Body of pancreas (tissue), 4 donors: ENCODE measurements at regions not wholly inside any gene's neighbourhood (a gene's known extent, or its start where the extent isn't known, plus 50 kb on each side); places are given as distances from the start of the nearest gene placed in this dataset.

ENCODE experiments used
- POLR2A ChIP-seq, 3 donors: fragments of 450-650 bp; IDR thresholded peaks; one replicate each; pipeline ENCODE4 v1.6.1; 2016; ENCODE audit warnings: antibody characterized with exemption in 3 of 3, mild to moderate bottlenecking in 2 of 3
- TF ChIP-seq, protein P1 (sequence below), 7 experiments: fragments of 450-650 bp in 4 of 7; fragments of 200-600 bp in 3 of 7; sonication (generic) in 3 of 7; IDR thresholded peaks; one replicate each; pipeline ENCODE4 v1.5.1; 2016 to 2019; ENCODE audit warnings: antibody characterized with exemption in 7 of 7

DNA sequence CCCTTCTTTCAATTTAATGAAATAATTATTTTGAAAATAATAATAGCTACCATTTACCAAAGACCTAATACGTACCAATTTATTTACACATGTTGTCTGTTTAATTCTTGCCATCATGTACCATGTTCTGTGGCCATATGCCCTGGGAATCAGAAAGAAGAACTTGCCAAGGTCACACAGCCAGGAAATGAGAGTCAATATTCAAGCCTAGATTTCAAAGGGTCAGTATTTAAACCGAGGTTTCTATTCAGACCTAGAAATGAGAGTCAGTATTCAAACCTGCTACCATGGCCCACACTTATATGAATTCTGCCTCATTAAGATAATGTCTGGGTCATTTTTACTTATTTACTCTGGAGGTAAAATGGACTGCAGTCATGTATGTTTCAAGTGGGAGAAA is 103.6 kb upstream of the TBL1XR1 start:
- TF ChIP-seq, protein P1, sequence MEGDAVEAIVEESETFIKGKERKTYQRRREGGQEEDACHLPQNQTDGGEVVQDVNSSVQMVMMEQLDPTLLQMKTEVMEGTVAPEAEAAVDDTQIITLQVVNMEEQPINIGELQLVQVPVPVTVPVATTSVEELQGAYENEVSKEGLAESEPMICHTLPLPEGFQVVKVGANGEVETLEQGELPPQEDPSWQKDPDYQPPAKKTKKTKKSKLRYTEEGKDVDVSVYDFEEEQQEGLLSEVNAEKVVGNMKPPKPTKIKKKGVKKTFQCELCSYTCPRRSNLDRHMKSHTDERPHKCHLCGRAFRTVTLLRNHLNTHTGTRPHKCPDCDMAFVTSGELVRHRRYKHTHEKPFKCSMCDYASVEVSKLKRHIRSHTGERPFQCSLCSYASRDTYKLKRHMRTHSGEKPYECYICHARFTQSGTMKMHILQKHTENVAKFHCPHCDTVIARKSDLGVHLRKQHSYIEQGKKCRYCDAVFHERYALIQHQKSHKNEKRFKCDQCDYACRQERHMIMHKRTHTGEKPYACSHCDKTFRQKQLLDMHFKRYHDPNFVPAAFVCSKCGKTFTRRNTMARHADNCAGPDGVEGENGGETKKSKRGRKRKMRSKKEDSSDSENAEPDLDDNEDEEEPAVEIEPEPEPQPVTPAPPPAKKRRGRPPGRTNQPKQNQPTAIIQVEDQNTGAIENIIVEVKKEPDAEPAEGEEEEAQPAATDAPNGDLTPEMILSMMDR (IDR thresholded peaks at IDR 0.05) = no peak
- TF ChIP-seq POLR2A (IDR thresholded peaks at IDR 0.05) = no peak
